Glomerular visceral epithelial cell (primary cell): ENCODE measurements at regions not wholly inside any gene's neighbourhood (a gene's known extent, or its start where the extent isn't known, plus 50 kb on each side); places are given as distances from the start of the nearest gene placed in this dataset.

Experiments used
- DNase-seq: peaks from one replicate; pipeline ENCODE4 v3.0.0-alpha.2; 2016; ENCODE audit errors: extremely low spot score

DNA sequence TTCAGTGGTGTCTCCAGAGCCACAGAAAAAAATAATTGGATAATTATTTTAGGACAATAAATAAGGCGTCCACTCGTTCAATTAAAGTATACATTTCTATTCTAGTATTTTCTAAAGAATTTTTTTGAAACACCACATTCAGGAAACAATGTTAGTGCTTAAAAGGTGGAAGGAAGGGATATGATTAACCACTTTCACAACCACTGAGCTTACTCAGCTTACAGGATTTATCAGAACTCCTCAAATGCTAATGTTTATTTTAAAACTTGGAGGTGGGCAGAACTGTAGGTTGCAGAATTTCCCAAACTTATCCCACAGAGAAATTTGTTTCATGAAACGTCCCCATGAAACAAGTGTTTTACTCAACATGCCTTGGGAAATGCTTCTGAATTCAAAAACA lies 54.3 kb upstream of the MAGEB2 start:
- DNase-seq = no peak
